ENCODE measurements at regions not wholly inside any gene's neighbourhood (a gene's known extent, or its start where the extent isn't known, plus 50 kb on each side); places are given as distances from the start of the nearest gene placed in this dataset.

DNA sequence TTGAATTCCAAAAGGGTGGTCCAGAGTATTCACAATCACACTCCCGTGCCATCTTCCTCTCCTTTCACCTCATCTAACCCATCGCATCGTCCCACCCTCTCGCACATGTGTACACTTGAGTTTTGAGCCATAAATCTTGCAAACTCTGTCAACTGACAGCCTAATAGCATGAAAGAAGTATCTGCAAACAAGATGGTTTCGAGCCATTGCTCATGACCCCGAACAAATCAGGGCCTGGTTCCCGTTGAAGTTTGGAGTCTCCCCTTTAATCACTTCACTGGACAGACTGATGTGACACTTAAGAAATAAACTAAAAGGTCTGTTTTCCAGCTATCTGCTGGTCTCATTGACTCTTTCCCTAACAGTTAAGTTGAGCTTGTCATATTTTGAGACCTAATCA, 223.6 kb upstream of the SOX5 start:
- Mint-ChIP-seq H3K27me3 (ENCODE audit: unreplicated experiment) (no peaks in the 10 kb centered on the region), H3K9me3 (ENCODE audit: low read depth, unreplicated experiment) (no peaks in the 10 kb centered on the region), H3K4me3 (ENCODE audit: low read depth, unreplicated experiment) (no peak overlapping the region), H3K27ac (ENCODE audit: unreplicated experiment) (no peak overlapping the region), H3K4me1 (ENCODE audit: low read depth, unreplicated experiment) (no peaks in the 10 kb centered on the region), H3K36me3 (ENCODE audit: insufficient read depth, unreplicated experiment) (no peaks in the 10 kb centered on the region)
- intact Hi-C loops (cut with micrococcal nuclease; ENCODE audit: unreplicated experiment), result no loop called here
- CTCF ChIA-PET, result no interaction called here
- TF ChIP-seq, protein P1, sequence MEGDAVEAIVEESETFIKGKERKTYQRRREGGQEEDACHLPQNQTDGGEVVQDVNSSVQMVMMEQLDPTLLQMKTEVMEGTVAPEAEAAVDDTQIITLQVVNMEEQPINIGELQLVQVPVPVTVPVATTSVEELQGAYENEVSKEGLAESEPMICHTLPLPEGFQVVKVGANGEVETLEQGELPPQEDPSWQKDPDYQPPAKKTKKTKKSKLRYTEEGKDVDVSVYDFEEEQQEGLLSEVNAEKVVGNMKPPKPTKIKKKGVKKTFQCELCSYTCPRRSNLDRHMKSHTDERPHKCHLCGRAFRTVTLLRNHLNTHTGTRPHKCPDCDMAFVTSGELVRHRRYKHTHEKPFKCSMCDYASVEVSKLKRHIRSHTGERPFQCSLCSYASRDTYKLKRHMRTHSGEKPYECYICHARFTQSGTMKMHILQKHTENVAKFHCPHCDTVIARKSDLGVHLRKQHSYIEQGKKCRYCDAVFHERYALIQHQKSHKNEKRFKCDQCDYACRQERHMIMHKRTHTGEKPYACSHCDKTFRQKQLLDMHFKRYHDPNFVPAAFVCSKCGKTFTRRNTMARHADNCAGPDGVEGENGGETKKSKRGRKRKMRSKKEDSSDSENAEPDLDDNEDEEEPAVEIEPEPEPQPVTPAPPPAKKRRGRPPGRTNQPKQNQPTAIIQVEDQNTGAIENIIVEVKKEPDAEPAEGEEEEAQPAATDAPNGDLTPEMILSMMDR (IDR thresholded peaks at IDR 0.05; ENCODE audit: unreplicated experiment), result no peak
- BruUV-seq (replicated peaks), result no TSS peak
- DNase-seq, result no peak

DNA sequence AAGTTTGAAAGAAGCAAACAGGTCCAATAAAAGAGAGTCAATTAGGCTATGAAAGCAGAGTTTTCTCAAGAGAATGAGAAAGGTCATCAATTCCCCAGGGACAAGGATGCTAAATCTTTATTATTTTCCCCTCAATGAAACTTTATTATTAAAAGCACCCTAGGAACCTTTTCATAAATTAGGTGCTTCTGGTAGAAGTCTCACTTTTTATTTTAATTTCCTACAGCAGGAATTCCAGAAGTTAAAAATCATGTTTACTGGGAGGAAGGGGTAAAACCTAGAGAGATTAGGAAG, 223.2 kb upstream of the SOX5 start:
- Mint-ChIP-seq H3K4me3 (ENCODE audit: low read depth, unreplicated experiment) (no peak overlapping the region), H3K27ac (ENCODE audit: unreplicated experiment) (no peak overlapping the region), H3K4me1 (ENCODE audit: low read depth, unreplicated experiment) (no peaks in the 10 kb centered on the region), H3K27me3 (ENCODE audit: unreplicated experiment) (no peaks in the 10 kb centered on the region), H3K9me3 (ENCODE audit: low read depth, unreplicated experiment) (no peaks in the 10 kb centered on the region), H3K36me3 (ENCODE audit: insufficient read depth, unreplicated experiment) (no peaks in the 10 kb centered on the region)
- intact Hi-C loops (cut with micrococcal nuclease; ENCODE audit: unreplicated experiment), result no loop called here
- BruUV-seq (replicated peaks), result no TSS peak
- TF ChIP-seq, protein P1 (IDR thresholded peaks at IDR 0.05; ENCODE audit: unreplicated experiment), result no peak
- CTCF ChIA-PET, result no interaction called here
- DNase-seq, result no peak

- CTCF ChIA-PET, result no interaction called here
- Mint-ChIP-seq H3K9me3 (ENCODE audit: low read depth, unreplicated experiment) (no peaks in the 10 kb centered on the region), H3K4me3 (ENCODE audit: low read depth, unreplicated experiment) (no peak overlapping the region), H3K36me3 (ENCODE audit: insufficient read depth, unreplicated experiment) (no peaks in the 10 kb centered on the region), H3K4me1 (ENCODE audit: low read depth, unreplicated experiment) (no peaks in the 10 kb centered on the region), H3K27me3 (ENCODE audit: unreplicated experiment) (no peaks in the 10 kb centered on the region), H3K27ac (ENCODE audit: unreplicated experiment) (no peak overlapping the region)
- TF ChIP-seq, protein P1 (IDR thresholded peaks at IDR 0.05; ENCODE audit: unreplicated experiment), result no peak
- no TSS peak for BruUV-seq (replicated peaks)
- intact Hi-C loops (cut with micrococcal nuclease; ENCODE audit: unreplicated experiment), result no loop called here
- no peak for DNase-seq
These were observed 222.7 kb upstream of the SOX5 start for GRCh38 chr12:24172031-24172772.

GRCh38 chr12:24155042-24155441, 205.6 kb upstream of the SOX5 start:
- CTCF ChIA-PET, result interaction anchor here (0.5 kb wide), 1 partner anchor 762 kb away, joined by 3 read pairs; no protein-coding TSS in a partner anchor
- Mint-ChIP-seq H3K4me1 (ENCODE audit: low read depth, unreplicated experiment) (no peaks in the 10 kb centered on the region), H3K27me3 (ENCODE audit: unreplicated experiment) (no peaks in the 10 kb centered on the region), H3K27ac (ENCODE audit: unreplicated experiment) (no peak overlapping the region), H3K36me3 (ENCODE audit: insufficient read depth, unreplicated experiment) (no peaks in the 10 kb centered on the region), H3K9me3 (ENCODE audit: low read depth, unreplicated experiment) (peaks cover 2% of the 10 kb centered on the region), H3K4me3 (ENCODE audit: low read depth, unreplicated experiment) (no peak overlapping the region)
- intact Hi-C loops (cut with micrococcal nuclease; ENCODE audit: unreplicated experiment), result no loop called here
- no peak for DNase-seq
- BruUV-seq (replicated peaks), result no TSS peak
- TF ChIP-seq, protein P1 (IDR thresholded peaks at IDR 0.05; ENCODE audit: unreplicated experiment), result no peak

Measured in Calu3 (cell line).